LNCAP (cell line): ENCODE measurements at regions not wholly inside any gene's neighbourhood (a gene's known extent, or its start where the extent isn't known, plus 50 kb on each side); places are given as distances from the start of the nearest gene placed in this dataset.

Experiments
- CTCF ChIP-seq: fragments of 450-650 bp; IDR thresholded peaks from 2 replicates; pipeline ENCODE4 v1.5.1; 2017; ENCODE audit warnings: mild to moderate bottlenecking

- TF ChIP-seq CTCF: no peak
These were observed 105.1 kb downstream of the MED10 start for GRCh38 chr5:6273090-6273735.

- TF ChIP-seq CTCF: no peak
These were observed 108.4 kb downstream of the MED10 start for GRCh38 chr5:6269925-6270324.

GRCh38 chr5:6266671-6267197 is 111.6 kb downstream of the MED10 start:
- TF ChIP-seq CTCF: no peak

- TF ChIP-seq CTCF: no peak
These were observed 114.0 kb downstream of the MED10 start for GRCh38 chr5:6264394-6264793.

- TF ChIP-seq CTCF: no peak
These were observed 115.5 kb downstream of the MED10 start for GRCh38 chr5:6262651-6263363.

- no peak for TF ChIP-seq CTCF
These were observed 116.7 kb downstream of the MED10 start for GRCh38 chr5:6261668-6262067.

GRCh38 chr5:6261256-6261655 is 117.1 kb downstream of the MED10 start:
- no peak for TF ChIP-seq CTCF
